GM21367 (cell line): ENCODE measurements at regions not wholly inside any gene's neighbourhood (a gene's known extent, or its start where the extent isn't known, plus 50 kb on each side); places are given as distances from the start of the nearest gene placed in this dataset.

Experiments used
- ATAC-seq: cut with Tn5 transposase; IDR thresholded peaks from one replicate; pipeline ENCODE4 v1.9.1; 2021; ENCODE audit not compliant: unreplicated experiment

DNA sequence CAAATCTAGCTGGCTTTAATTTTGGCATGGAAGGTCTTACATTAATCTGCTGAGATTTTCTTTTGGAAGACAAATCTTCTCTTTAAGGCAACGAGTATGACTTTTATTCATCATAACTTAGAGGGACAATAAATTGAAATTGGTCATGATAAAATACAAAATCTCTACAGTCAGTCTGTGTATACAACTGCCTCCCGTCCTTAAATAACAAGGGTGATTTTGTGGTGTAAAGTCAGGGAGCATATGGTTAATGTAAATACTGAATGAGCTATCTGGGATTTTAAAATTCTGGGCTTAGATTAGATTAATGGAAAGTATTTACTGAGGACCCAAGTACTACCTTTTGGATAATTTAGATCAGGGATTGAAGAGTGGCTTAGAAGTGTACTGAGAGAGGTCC, 328.4 kb upstream of the HAND2 start:
- no peak for ATAC-seq

- no peak for ATAC-seq
Measured at GRCh38 chr4:173857828-173858227, 327.8 kb upstream of the HAND2 start.

GRCh38 chr4:173855015-173855414, 325.0 kb upstream of the HAND2 start:
- no peak for ATAC-seq

DNA sequence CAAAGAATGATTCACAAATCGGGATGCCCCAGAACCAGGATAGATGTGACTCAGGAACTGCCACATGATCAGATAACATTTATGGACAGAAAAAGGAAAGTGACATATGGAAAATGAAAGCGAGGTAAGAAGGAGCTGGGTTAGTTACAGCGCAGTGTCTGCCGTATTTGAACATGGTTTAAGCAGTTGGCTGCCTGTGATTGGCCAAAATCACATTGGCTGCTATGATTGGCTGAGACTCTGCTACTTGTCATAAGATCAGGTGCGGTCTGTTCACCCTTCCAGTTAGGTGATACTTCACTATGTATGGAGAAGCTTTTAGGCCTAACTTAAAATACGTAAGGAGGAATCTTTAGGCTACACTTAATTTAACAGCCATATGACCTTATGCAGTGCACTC, 322.7 kb upstream of the HAND2 start:
- ATAC-seq, result no peak

DNA sequence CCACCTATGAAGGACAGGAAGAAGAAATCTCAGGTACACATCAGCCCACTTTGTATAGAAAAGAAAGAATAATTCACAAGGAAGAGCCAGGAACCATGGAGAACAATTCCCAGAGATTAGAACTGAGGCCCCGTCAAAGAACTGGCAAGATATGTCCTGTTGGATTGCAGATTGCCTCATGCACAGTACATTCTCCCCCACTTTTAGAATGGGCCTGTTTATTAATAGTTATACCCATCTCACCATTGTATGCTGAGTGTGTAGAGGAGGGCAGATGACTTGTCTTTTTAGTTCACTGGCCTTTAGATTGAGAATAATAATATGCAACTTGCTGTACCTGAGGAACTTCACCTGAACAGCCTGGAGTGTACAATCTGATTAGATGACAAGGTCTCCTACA, 315.6 kb upstream of the HAND2 start:
- no peak for ATAC-seq

- ATAC-seq, result no peak
Measured at GRCh38 chr4:173839865-173840264, 309.8 kb upstream of the HAND2 start.

- no peak for ATAC-seq
Measured at GRCh38 chr4:173837517-173837916, 307.5 kb upstream of the HAND2 start.

DNA sequence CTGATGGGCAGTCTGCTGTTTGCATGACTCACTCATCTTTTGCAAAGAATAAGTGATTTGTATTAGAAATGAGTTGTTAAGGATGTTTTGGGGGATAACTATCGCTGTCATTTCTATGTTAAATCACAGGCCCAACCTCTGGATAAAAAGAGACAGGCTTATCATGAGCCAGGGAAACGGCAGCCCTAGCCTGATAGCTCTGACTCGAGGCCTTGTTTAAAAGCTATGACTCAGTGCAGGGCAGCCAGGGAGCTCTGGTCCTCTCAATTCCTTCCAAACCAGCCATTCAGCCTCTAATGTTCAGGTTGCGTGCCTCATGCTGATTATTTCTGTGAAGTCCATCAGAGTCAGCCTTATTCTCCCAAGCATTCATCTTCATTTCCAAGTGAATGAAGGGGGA, 305.9 kb upstream of the HAND2 start:
- ATAC-seq, result no peak

DNA sequence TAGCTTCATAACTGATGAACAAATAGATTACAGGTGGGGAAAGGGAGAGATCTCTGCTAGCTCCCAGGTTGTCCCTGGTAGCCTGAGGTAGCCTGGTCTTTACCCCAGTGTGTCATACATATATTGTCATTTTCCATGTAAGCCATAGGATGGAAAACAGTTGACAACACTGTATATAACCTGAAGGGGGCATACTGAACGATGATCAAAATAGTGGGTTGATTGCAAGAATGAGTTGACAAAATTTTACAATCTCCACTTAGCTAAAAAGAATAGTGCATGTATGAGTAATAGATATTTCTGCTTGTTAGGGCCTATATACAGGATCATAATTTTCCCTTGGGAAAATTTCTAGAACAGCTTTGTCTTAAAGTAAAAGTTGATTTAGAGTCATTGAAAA, 304.1 kb upstream of the HAND2 start:
- no peak for ATAC-seq

DNA sequence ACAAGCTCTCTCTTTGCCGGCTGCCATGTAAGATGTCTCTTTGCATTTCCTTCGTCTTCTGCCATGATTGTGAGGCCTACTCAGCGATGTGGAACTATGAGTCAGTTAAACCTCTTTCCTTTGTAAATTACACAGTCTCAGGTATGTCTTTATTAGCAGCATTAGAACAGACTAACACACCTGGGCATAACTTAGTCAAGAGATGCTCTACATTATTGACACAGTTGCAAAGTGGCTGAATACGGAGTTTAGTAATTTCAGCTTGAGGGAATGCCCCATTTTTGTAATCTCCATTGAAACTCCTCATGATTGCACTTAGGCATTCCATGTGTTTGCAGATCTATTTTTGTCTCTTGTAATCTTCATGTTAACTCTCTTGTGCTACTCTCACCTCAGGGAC, 299.5 kb upstream of the HAND2 start:
- no peak for ATAC-seq

GRCh38 chr4:173827707-173828106, 297.7 kb upstream of the HAND2 start:
- ATAC-seq, result no peak

- ATAC-seq, result no peak
Measured at GRCh38 chr4:173821876-173822275, 291.8 kb upstream of the HAND2 start.

GRCh38 chr4:173821036-173821435, 291.0 kb upstream of the HAND2 start:
- no peak for ATAC-seq

- ATAC-seq, result no peak
Measured at GRCh38 chr4:173807347-173807746, 277.3 kb upstream of the HAND2 start.

- ATAC-seq, result no peak
Measured at GRCh38 chr4:173805884-173806283, 275.9 kb upstream of the HAND2 start.

- ATAC-seq, result no peak
Measured at GRCh38 chr4:173802662-173803022, 272.6 kb upstream of the HAND2 start.

GRCh38 chr4:173801876-173802661, 272.0 kb upstream of the HAND2 start:
- no peak for ATAC-seq

DNA sequence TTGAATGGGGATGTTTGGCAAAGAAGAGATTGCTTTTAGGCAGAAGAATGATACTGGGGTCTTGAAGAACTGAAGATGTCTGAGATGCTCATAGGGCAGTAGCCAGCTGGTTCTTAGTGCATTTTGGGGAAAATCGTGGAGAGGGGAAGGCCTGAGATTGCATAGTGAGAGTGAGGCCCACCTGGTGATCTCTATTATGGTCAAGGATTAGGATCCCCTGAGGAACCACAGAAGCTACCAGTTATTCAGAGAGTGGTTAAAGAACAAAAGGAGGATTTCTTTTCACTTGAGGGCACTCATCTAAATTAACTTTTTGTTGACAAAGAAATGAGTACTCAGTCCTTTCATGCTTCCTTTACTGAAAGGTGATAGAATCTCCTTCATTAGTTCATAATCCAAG, 271.3 kb upstream of the HAND2 start:
- no peak for ATAC-seq

DNA sequence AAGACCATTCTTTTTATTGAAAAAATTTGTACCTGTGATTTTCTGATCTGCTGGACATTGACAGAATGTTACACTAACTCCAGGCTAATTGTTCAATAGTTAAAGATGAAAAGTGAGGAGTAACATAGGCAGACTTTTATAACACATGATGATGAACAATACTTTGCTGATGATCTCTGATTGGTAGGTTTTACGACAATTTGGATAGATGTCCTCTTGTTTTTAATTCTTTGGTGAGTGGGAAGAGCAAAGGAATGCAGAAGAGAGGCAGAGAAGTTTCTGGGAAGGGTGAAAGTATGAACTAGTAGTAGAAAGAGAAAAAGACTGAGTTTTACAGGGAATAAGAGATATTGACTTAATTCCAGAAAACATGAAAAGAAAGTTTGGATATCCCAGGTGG, 267.3 kb upstream of the HAND2 start:
- no peak for ATAC-seq

DNA sequence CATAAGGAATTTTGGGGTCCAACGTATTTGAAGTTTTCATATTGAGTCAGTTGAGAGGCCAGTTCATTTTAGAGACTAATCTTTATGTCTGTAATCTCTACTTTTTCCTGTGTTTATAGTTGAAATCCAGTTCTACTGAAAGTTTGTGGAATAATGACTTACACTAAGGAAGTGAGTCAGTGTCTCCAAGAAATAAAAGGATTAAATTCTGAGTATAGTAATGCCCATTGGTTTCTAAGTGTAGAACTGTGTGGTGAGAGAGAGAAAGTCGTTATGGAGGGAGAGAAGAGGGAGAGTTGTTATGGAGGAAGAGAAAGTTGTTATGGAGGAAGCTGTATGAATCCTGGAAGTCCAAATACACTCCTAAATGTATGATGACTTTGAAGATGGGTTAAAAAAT, 264.6 kb upstream of the HAND2 start:
- ATAC-seq, result no peak

DNA sequence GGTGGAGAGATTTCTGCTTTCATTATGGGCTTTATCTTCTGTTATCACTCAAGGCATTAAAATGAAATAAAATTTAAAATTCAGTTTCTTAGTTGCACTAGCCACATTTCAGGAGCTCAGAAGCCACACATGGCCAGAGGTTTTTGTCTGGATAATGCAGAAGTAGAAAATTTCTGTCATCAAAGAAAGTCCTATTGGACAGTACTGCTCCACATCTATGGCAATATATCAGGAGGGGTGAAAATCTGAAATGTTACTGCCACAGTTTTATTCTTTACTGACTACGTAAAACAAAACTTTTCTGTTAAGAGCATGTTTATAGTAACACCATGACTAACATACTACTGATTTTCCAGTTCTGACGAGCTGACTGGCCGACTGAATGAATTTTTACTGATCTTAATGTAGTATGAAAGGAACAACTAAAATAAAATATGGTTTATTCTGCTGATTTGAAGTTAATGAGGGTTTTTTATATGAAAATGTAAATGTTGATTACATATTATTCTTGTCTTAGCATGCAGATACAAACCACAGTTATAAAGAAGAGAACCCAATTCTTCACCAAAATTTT, 264.0 kb upstream of the HAND2 start:
- ATAC-seq, result no peak

GRCh38 chr4:173782660-173783059, 252.6 kb upstream of the HAND2 start:
- ATAC-seq, result no peak

GRCh38 chr4:173777921-173778320, 247.9 kb upstream of the HAND2 start:
- no peak for ATAC-seq
